ENCODE measurements at regions not wholly inside any gene's neighbourhood (a gene's known extent, or its start where the extent isn't known, plus 50 kb on each side); places are given as distances from the start of the nearest gene placed in this dataset.

GRCh38 chr9:80251778-80252177 is 680.0 kb downstream of the TLE4 start:
- TF ChIP-seq POLR2A (IDR thresholded peaks at IDR 0.05; ENCODE audit: low read depth, low read length) = no peak
- no peak for TF ChIP-seq STAT3 (IDR thresholded peaks at IDR 0.05; ENCODE audit: low read depth, low read length)
- TF ChIP-seq CTCF (IDR thresholded peaks at IDR 0.05 in 2 of 3, conservative IDR thresholded peaks at IDR 0.05 in 1 of 3; ENCODE audit: control insufficient read depth in 2 of 3, extremely low read depth in 1 of 3, insufficient read depth in 1 of 3, low read depth in 3 of 3, low read length in 3 of 3) = no peak
- TF ChIP-seq BCL3 (IDR thresholded peaks at IDR 0.05; ENCODE audit: borderline replicate concordance, insufficient read depth, low read depth, low read length, poor library complexity, severe bottlenecking) = no peak
- no peak for TF ChIP-seq ZSCAN29 (IDR thresholded peaks at IDR 0.05)
- TF ChIP-seq PBX3 (IDR thresholded peaks at IDR 0.05; ENCODE audit: insufficient replicate concordance, low read depth, low read length) = no peak
- no peak for TF ChIP-seq ZNF622 (IDR thresholded peaks at IDR 0.05)
- no peak for TF ChIP-seq RAD51 (IDR thresholded peaks at IDR 0.05)
- no peak for TF ChIP-seq NR2C2 (IDR thresholded peaks at IDR 0.05; ENCODE audit: borderline replicate concordance, control insufficient read depth, insufficient read length, low read depth)
- TF ChIP-seq ZNF384 (IDR thresholded peaks at IDR 0.05; ENCODE audit: borderline replicate concordance, low read depth, low read length) = no peak
- TF ChIP-seq PAX5 (IDR thresholded peaks at IDR 0.05; ENCODE audit: borderline replicate concordance, low read depth, low read length) = no peak
- no peak for TF ChIP-seq ATF2 (IDR thresholded peaks at IDR 0.05; ENCODE audit: low read length)

Data from GM12878 (cell line).